Transverse colon (tissue), 3 donors: ENCODE measurements at regions not wholly inside any gene's neighbourhood (a gene's known extent, or its start where the extent isn't known, plus 50 kb on each side); places are given as distances from the start of the nearest gene placed in this dataset.
"Not testable (repeated sequence)": the region's sequence is repeated elsewhere in the genome, so short reads cannot be mapped to it uniquely, and the experiment has no call there.

Source experiments
- EP300 ChIP-seq: sonication (generic); formaldehyde crosslinking; IDR thresholded peaks from one replicate; pipeline ENCODE4 v1.6.1; 2017; ENCODE audit warnings: antibody characterized with exemption, low read depth
- POLR2A ChIP-seq: fragments of 450-650 bp; IDR thresholded peaks from one replicate; pipeline ENCODE4 v1.6.1; 2016; ENCODE audit warnings: antibody characterized with exemption, mild to moderate bottlenecking, moderate library complexity
- TF ChIP-seq, protein P1 (sequence below), 5 experiments: fragments of 200-600 bp in 3 of 5; fragments of 450-650 bp in 2 of 5; sonication (generic) in 3 of 5; IDR thresholded peaks; 1 replicate in 2 of 5; 2 replicates in 3 of 5; pipeline ENCODE4 v1.5.1; 2016 to 2017; ENCODE audit warnings: antibody characterized with exemption in 5 of 5, inconsistent platforms in 3 of 5, mild to moderate bottlenecking in 2 of 5, moderate library complexity in 1 of 5

GRCh38 chr5:128730021-128730420 is 192.0 kb upstream of the FBN2 start:
- not testable (repeated sequence) for TF ChIP-seq POLR2A, EP300
- TF ChIP-seq, protein P1, sequence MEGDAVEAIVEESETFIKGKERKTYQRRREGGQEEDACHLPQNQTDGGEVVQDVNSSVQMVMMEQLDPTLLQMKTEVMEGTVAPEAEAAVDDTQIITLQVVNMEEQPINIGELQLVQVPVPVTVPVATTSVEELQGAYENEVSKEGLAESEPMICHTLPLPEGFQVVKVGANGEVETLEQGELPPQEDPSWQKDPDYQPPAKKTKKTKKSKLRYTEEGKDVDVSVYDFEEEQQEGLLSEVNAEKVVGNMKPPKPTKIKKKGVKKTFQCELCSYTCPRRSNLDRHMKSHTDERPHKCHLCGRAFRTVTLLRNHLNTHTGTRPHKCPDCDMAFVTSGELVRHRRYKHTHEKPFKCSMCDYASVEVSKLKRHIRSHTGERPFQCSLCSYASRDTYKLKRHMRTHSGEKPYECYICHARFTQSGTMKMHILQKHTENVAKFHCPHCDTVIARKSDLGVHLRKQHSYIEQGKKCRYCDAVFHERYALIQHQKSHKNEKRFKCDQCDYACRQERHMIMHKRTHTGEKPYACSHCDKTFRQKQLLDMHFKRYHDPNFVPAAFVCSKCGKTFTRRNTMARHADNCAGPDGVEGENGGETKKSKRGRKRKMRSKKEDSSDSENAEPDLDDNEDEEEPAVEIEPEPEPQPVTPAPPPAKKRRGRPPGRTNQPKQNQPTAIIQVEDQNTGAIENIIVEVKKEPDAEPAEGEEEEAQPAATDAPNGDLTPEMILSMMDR (IDR thresholded peaks at IDR 0.05), result not testable (repeated sequence)
